ENCODE measurements at regions not wholly inside any gene's neighbourhood (a gene's known extent, or its start where the extent isn't known, plus 50 kb on each side); places are given as distances from the start of the nearest gene placed in this dataset.

GRCh38 chr5:89849830-89850512, 559.6 kb downstream of the CETN3 start:
- TF ChIP-seq CTCF (IDR thresholded peaks at IDR 0.05) (no peak), POLR2A (IDR thresholded peaks at IDR 0.05) (no peak), EP300 (IDR thresholded peaks at IDR 0.05) (no peak)
